Motor neuron (in vitro differentiated cells): ENCODE measurements at regions not wholly inside any gene's neighbourhood (a gene's known extent, or its start where the extent isn't known, plus 50 kb on each side); places are given as distances from the start of the nearest gene placed in this dataset.
"Not testable (repeated sequence)": the region's sequence is repeated elsewhere in the genome, so short reads cannot be mapped to it uniquely, and the experiment has no call there.

Experiments used
- ATAC-seq, 8 experiments: fragments of 200-7000 bp; cut with Tn5 transposase; replicated peaks in 6 of 8; 2 replicates each; pipeline ENCODE4 v1.8.0; 2021; ENCODE audit warnings: mild to moderate bottlenecking in 8 of 8, moderate library complexity in 8 of 8
- H3K27ac ChIP-seq, 2 donors: fragments of 250-450 bp; sonication (Bioruptor Pico); 2 replicates each; pipeline ENCODE4 v1.9.0; 2021; ENCODE audit warnings: antibody characterized with exemption in 2 of 2, mild to moderate bottlenecking in 2 of 2, moderate library complexity in 1 of 2
- H3K4me1 ChIP-seq, 2 donors: fragments of 250-450 bp; sonication (Bioruptor Pico); replicated peaks in 1 of 2; 2 replicates each; pipeline ENCODE4 v1.6.1; 2021; ENCODE audit warnings: antibody characterized with exemption in 2 of 2, mild to moderate bottlenecking in 2 of 2, moderate library complexity in 1 of 2
- H3K4me3 ChIP-seq, 5 donors: fragments of 250-450 bp; sonication (Bioruptor Pico); 2 replicates each; pipeline ENCODE4 v1.9.0; 2021; ENCODE audit warnings: antibody characterized with exemption in 5 of 5, mild to moderate bottlenecking in 5 of 5, moderate library complexity in 4 of 5
- WGBS, 10 experiments: fragments of 450-650 bp; shearing (Covaris generic); methylation state at CpG; one replicate each; pipeline ENCODE4 v1.0.0; 2022; 5-methylcytosine and 5-hydroxymethylcytosine counted together
- in situ Hi-C, 9 experiments: fragments of 400-800 bp; cut with MboI; loops; one replicate each; pipeline ENCODE4 v1.15.0; 2021; ENCODE audit warnings: low sequenced_read_pairs in 9 of 9, low pct_unique_long_range_greater_than_20kb in 2 of 9; ENCODE audit not compliant: unreplicated experiment in 9 of 9

DNA sequence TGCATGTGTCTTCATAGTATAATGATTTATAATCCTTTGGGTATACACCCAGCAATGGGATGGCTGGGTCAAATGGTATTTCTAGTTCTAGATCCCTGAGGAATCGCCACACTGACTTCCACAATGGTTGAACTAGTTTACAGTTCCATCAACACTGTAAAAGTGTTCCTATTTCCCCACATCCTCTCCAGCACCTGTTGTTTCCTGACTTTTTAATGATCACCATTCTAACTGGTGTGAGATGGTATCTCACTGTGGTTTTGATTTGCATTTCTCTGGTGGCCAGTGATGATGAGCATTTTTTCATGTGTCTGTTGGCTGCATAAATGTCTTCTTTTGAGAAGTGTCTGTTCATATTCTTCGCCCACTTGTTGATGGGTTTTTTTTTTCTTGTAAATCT, 152.2 kb upstream of the NAMPT start:
- 0 to 100% methylated on average over 1 of the region's 2 CpGs; no CpG with 5 or more reads in 8 of the 10 experiments for WGBS, 10 experiments
- ATAC-seq, H3K4me1 ChIP-seq, in situ Hi-C loops, H3K27ac ChIP-seq, H3K4me3 ChIP-seq: not testable (repeated sequence)

DNA sequence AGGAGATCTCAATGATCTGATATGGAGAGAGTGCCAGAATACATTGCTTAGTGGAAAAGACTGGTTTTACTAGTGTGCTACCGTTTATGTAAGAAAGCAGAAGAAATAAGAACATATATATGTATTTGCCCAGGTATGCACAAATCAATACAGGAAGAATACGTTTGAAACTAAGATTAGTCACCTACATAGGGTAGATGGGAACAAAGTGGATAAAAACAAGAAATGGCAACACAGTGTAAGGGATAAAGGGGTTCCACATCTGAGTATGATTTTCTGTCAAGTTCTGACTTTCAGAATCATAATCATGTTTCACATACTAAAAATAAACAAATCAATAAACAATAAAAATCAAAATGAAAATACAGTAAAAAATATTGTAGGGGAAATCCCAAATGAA, 148.6 kb upstream of the NAMPT start:
- Histone ChIP-seq H3K4me1 (no peaks in the 10 kb centered on the region), H3K4me3 (no peak overlapping the region), H3K27ac (no peak overlapping the region)
- in situ Hi-C loops, result no loop called here
- ATAC-seq, result no peak
- 13 to 100% (median 77%) methylated on average over 1 to 2 of the region's 2 CpGs for WGBS, 10 experiments

DNA sequence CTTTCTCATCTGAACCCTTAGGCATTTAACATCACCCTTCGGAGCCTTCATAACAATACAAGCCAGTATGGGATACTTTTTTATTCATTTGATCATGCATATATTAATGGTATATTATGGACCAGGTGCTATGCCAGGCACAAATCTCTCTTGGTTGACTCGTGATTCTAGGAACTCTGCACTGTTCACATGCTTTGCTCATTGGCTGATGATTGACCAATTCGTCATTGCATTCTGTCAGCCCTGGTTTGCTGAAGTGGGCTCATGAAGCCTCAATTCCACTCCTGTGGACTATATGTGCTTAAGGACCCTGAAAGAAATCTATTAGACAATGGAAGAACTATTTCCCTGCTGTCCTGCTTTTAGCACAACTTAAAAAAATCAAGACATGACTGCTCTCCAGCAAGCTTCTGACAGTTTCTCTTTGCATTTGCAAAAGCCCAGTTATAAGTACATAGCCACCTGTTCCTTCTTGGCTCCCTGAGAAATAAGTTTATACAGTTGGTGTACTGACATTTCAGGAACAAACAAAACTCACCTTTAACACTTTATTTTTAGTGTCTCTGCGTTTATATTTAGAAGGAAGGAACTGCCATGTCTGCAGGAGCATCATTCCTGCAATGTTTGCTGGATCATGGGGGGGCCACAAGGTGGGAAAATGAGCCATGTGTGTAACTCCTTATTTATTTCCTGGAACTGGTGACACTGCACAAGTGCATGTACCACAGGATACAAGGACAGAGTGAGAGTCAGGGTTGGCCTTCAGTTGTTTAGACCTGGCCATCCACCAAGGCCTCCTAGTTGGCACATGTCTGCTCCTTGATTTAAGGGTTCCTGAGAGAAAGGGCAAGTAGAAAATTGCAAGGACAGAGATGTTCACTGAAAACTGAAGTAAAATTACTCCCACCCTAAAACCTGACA, 146.0 kb upstream of the NAMPT start:
- no peak overlapping the region for H3K27ac ChIP-seq
- WGBS, 10 experiments, result 40 to 76% (median 63%) methylated on average over 2 to 4 of the region's 4 CpGs; no CpG with 5 or more reads in 2 of the 10 experiments
- peaks cover 0 to 4% of the 10 kb centered on the region in 2 donors for H3K4me1 ChIP-seq
- H3K4me3 ChIP-seq, result no peak overlapping the region
- ATAC-seq, result no peak
- in situ Hi-C loops, result no loop called here

DNA sequence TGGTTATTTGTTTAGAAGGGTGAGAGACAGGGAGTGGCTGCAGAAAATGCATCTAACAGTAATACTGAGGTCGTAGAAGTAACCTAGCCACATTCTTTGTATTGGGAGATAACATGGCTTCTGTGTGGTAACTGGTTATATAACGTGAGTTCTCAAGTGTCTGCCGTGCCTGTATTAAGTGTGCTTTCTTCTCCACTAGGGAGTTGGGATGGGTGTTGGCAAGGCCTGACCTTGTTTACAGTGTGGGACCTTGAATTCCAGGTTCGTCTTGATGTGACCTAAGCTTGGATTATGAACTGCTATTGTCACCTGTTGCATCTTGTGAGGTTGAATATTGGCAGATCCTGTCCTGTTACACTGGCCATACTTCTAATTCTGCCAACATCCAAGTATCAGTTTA, 145.3 kb upstream of the NAMPT start:
- H3K4me1 ChIP-seq, result peaks cover 6 to 11% of the 10 kb centered on the region in 2 donors
- H3K27ac ChIP-seq, result no peak overlapping the region
- in situ Hi-C loops, result no loop called here
- WGBS, 10 experiments, result 33 to 89% (median 54%) methylated on average over 1 to 4 of the region's 4 CpGs; no CpG with 5 or more reads in 3 of the 10 experiments
- no peak overlapping the region for H3K4me3 ChIP-seq
- ATAC-seq, result no peak

DNA sequence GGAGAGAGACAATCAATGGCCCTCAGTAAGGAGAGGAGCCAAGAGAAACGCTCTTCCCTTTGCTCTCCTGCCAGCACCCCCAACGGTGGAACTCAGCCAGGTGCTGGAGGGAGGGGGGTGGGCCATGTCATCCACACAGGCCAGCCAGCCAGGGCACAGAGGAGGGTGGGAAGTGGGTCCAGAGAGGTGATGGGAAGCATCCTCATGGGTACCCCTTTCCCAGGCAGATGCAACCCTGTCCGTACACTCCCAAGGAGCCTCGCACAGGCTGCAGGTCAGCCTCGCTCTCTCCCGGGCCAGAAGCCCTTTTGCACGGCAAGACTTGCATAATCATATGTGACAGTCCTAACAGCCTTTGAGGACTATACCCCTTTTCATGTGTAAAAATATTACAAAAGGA, 142.0 kb upstream of the NAMPT start:
- in situ Hi-C loops, result no loop called here

DNA sequence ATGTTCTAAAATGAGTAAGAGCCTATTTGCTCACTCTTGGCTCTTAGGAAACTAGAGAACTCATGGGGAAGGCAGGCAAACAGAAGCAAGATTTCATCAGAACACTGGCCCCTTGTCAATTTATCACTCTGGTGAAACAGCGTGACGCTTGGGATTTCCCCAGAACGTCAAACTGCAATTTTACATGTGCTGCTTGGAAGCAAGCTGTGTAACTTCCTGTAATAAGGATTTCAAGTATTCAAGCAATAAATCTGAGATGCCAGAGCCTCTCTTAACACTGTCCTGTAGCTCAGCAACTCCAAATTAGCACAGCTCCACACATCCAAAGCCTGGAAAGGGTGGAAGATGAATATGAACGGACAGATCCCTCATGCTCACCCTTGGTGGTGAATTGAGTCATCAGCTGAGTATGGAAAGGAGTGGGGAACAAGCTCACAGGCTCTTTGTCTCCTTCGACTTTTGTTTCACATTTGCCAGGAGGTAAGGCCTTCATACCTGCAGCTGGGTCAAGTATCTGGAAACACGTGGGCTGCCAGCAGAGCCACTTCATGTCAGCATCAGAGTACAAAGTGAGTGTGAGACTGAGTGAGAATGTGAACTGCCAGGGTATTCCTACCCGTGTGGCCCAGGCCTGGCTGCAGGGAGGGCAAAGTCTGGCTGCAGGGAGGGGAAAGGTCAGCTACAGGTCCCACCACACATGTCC, 140.4 kb upstream of the NAMPT start:
- WGBS, 10 experiments, result 0 to 80% (median 16%) methylated on average over 1 to 7 of the region's 7 CpGs
- H3K4me1 ChIP-seq, result peaks cover 24 to 25% of the 10 kb centered on the region in 2 donors
- peak overlapping the region; percentile 63 to 89 for H3K27ac ChIP-seq
- H3K4me3 ChIP-seq, result no peak overlapping the region
- in situ Hi-C loops, result no loop called here
- peak; percentile 82 to 93 (median 90) for ATAC-seq

More for the DNA sequence above, 142.0 kb upstream of the NAMPT start:
- 88 to 100% (median 100%) methylated on average over 1 to 5 of the region's 7 CpGs; no CpG with 5 or more reads in 5 of the 10 experiments for WGBS, 10 experiments
- H3K4me1 ChIP-seq, result peaks cover 18 to 22% of the 10 kb centered on the region in 2 donors
- no peak for ATAC-seq
- H3K27ac ChIP-seq, result no peak overlapping the region
- no peak overlapping the region for H3K4me3 ChIP-seq

DNA sequence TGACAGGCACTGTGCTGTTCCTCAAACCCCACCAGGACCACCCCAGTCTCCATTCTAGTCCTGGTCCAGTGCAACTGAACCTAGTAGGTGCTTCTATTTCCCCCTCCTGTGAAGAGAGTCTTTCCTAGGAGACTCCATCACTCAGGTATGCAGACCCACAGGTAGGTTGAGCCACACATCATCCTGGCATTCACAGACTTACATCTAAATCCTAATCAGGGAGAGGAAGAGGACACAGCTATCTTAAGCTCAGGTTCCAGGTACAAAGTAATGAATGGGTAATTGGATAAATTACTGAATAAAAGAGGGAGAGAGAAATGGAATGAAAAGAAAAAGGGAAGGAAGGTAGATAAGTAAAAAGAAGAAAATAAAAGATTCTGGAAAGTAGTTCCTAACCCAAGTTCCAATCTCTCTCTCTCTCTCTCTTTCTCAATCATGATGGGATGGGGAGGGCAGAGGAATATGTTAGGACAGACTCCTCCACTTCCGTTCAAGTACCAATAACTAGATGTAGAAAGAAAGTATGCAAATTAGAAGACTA, 139.8 kb upstream of the NAMPT start:
- WGBS, 10 experiments, result 0 to 71% (median 29%) methylated on average over 1 of the region's 1 CpG; no CpG with 5 or more reads in 2 of the 10 experiments
- in situ Hi-C loops, result no loop called here
- no peak for ATAC-seq
- peak overlapping the region; percentile 52 to 89 for H3K27ac ChIP-seq
- no peak overlapping the region for H3K4me3 ChIP-seq
- peaks cover 24 to 25% of the 10 kb centered on the region in 2 donors for H3K4me1 ChIP-seq

DNA sequence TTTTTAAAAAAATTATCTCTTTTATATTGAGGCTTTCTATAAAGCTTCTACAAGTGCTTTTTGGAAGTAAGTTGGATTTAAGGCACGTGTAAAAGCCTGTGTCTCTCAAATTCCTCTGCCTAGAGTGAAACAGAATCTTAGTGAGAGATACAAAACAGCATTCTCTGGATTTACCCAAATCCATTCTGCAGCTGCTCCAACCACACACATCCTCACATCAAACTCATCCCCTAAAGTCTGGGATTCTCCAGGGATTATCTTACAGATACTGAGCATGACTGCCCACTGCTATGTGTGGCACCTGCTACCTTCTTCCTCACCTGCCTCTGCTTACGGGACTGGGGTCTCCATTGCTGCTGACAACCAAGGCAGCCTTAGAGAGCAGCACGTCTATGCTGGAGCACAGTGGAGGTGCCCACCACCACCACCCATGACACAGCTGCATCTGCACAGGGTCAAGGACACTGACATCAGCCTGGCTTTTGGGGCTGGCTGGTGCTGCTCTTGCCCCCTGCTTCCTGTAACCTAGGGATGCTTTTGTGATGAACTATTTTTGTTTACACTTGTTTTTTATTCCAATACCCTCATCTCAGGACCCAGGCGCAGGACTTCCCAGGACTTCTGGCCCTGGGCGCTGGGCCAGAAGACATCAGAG, 139.2 kb upstream of the NAMPT start:
- in situ Hi-C loops, result no loop called here
- peaks cover 24 to 25% of the 10 kb centered on the region in 2 donors for H3K4me1 ChIP-seq
- ATAC-seq, result no peak
- no peak overlapping the region for H3K4me3 ChIP-seq
- H3K27ac ChIP-seq, result peak overlapping the region; percentile 52 to 89
- 20 to 100% (median 63%) methylated on average over 1 to 3 of the region's 5 CpGs; no CpG with 5 or more reads in 2 of the 10 experiments for WGBS, 10 experiments

DNA sequence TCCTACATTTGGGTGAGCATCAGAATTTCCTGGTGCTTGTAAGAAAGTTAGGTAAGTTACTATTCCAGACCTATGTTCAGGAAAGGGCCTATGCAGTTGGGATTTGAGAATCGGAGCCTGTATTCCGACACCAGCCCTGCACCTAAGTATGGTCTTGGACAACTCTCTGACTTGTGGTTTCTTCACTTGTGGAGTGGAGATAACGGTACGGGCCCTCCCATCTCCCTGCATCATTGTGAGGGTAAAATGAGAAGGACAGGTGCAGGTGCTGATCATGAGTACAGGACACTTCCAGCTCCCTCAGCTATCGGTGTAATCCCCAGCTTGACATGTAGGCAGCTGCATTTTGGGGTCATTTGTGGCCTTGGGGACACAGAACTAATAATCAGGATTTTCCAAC, 138.3 kb upstream of the NAMPT start:
- H3K4me1 ChIP-seq, result peaks cover 24 to 25% of the 10 kb centered on the region in 2 donors
- in situ Hi-C loops, result no loop called here
- ATAC-seq, result no peak
- H3K4me3 ChIP-seq, result no peak overlapping the region
- 33 to 100% (median 74%) methylated on average over 1 to 5 of the region's 5 CpGs; no CpG with 5 or more reads in 1 of the 10 experiments for WGBS, 10 experiments
- H3K27ac ChIP-seq, result no peak overlapping the region

DNA sequence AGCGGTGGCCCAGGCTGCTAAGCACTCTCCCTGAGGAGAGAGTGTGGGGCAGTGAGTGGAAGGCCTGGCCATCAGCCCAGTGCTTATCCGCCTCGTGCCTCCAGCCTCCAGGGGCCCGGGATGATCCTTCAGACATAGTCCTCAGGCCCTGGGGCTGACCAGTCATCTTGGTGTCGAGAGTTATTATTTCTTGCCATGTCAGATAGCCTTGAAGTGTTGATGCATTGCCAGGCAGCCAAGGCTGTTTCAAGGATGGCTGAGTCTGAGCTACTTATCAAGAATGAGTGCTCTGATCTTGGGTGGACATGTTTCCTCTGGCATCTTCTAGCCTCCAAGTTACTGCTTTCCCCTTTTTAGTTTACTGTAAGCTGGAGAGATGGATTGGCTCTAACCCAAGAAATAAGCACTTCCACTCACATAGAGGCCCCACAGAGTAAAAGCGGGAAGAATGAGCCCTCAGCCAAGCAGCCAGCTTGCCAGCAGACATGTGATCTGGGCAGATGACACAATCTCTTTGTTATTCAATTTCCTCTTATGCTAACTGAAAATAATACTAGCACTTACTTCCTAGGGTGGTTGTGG, 136.5 kb upstream of the NAMPT start:
- in situ Hi-C loops, result no loop called here
- Histone ChIP-seq H3K27ac (no peak overlapping the region), H3K4me1 (peaks cover 24 to 25% of the 10 kb centered on the region in 2 donors), H3K4me3 (no peak overlapping the region)
- peak; percentile 9 to 47 (median 15) for ATAC-seq
- WGBS, 10 experiments, result 0 to 100% (median 75%) methylated on average over 1 to 4 of the region's 6 CpGs; no CpG with 5 or more reads in 4 of the 10 experiments

DNA sequence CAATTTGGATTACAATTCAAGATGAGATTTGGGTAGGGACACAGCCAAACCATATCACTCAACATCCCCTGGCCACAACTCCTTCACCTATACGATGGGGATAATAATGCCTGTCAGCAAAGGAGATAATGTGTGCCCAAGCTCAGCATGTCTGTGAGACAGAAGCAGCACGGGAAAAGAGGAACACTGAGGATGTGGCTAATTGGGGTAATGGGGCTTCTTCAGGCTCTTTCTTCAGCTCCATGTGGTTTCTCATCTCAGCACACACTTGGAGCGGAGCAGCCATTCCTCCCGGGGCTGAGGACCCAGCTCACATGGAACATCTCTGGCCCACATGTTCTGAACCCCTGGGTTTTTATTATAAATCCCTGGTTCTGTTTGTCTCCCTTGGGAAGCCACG, 136.0 kb upstream of the NAMPT start:
- in situ Hi-C loops, result no loop called here
- 33 to 100% (median 89%) methylated on average over 1 to 4 of the region's 5 CpGs; no CpG with 5 or more reads in 4 of the 10 experiments for WGBS, 10 experiments
- peaks cover 20 to 25% of the 10 kb centered on the region in 2 donors for H3K4me1 ChIP-seq
- no peak for ATAC-seq
- no peak overlapping the region for H3K4me3 ChIP-seq
- H3K27ac ChIP-seq, result no peak overlapping the region

DNA sequence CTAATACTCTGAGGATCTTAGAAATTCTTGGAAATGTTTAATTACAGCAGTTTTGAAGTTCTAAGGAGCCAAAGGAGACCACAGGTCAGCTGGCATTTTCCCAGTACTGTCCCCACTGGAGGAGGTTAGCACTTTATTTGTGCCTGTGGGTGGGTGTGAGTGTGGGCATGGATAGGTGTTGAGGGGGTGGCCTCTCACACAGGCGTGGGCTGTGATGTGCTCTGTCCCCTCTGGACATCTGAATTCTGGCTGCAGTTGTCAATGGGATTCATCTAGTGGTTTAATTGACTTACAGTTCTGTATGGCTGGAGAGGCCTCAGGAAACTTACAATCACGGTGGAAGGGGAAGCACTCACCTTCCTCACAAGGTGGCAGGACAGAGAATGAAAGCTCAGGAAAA, 135.4 kb upstream of the NAMPT start:
- WGBS, 10 experiments, result 57 to 100% (median 60%) methylated on average over 1 to 2 of the region's 2 CpGs; no CpG with 5 or more reads in 5 of the 10 experiments
- Histone ChIP-seq H3K27ac (no peak overlapping the region), H3K4me1 (peaks cover 14 to 21% of the 10 kb centered on the region in 2 donors), H3K4me3 (no peak overlapping the region)
- in situ Hi-C loops, result no loop called here
- no peak for ATAC-seq
